Jurkat, Clone E6-1 (cell line): ENCODE measurements at regions not wholly inside any gene's neighbourhood (a gene's known extent, or its start where the extent isn't known, plus 50 kb on each side); places are given as distances from the start of the nearest gene placed in this dataset.

ENCODE experiments used
- DNase-seq: peaks from one replicate; pipeline ENCODE4 v3.0.0-alpha.2; 2011; ENCODE audit warnings: low read depth, low spot score
- H3K4me3 ChIP-seq: 2 replicates; pipeline ENCODE4 v1.5.1; 2011; ENCODE audit warnings: mild to moderate bottlenecking, low read length, control low read depth, moderate library complexity

- H3K4me3 ChIP-seq = no peak overlapping the region
- DNase-seq = no peak
Measured at GRCh38 chr5:5710471-5710870, 288.0 kb downstream of the ICE1 start.

GRCh38 chr5:5708367-5708919 is 286.0 kb downstream of the ICE1 start:
- DNase-seq = no peak
- H3K4me3 ChIP-seq = no peak overlapping the region

- DNase-seq = no peak
- H3K4me3 ChIP-seq = no peak overlapping the region
Measured at GRCh38 chr5:5705010-5705409, 282.5 kb downstream of the ICE1 start.

GRCh38 chr5:5704352-5704751 is 281.9 kb downstream of the ICE1 start:
- no peak for DNase-seq
- H3K4me3 ChIP-seq = no peak overlapping the region

GRCh38 chr5:5702934-5703333 is 280.5 kb downstream of the ICE1 start:
- H3K4me3 ChIP-seq = no peak overlapping the region

GRCh38 chr5:5700549-5700948 is 278.1 kb downstream of the ICE1 start:
- no peak for DNase-seq
- no peak overlapping the region for H3K4me3 ChIP-seq

More at GRCh38 chr5:5702934-5703333, 280.5 kb downstream of the ICE1 start:
- DNase-seq = no peak

GRCh38 chr5:5699062-5699461 is 276.6 kb downstream of the ICE1 start:
- no peak overlapping the region for H3K4me3 ChIP-seq
- no peak for DNase-seq

- no peak for DNase-seq
- H3K4me3 ChIP-seq = no peak overlapping the region
Measured at GRCh38 chr5:5695266-5695665, 272.8 kb downstream of the ICE1 start.

- no peak overlapping the region for H3K4me3 ChIP-seq
- DNase-seq = no peak
Measured at GRCh38 chr5:5688925-5689310, 266.4 kb downstream of the ICE1 start.

GRCh38 chr5:5688194-5688924 is 265.9 kb downstream of the ICE1 start:
- no peak overlapping the region for H3K4me3 ChIP-seq
- no peak for DNase-seq

GRCh38 chr5:5687113-5687512 is 264.6 kb downstream of the ICE1 start:
- H3K4me3 ChIP-seq = no peak overlapping the region
- DNase-seq = no peak

- H3K4me3 ChIP-seq = no peak overlapping the region
- no peak for DNase-seq
Measured at GRCh38 chr5:5686356-5686755, 263.9 kb downstream of the ICE1 start.

GRCh38 chr5:5685737-5686136 is 263.3 kb downstream of the ICE1 start:
- DNase-seq = no peak

GRCh38 chr5:5683174-5683573 is 260.7 kb downstream of the ICE1 start:
- DNase-seq = no peak
- no peak overlapping the region for H3K4me3 ChIP-seq

More at GRCh38 chr5:5685737-5686136, 263.3 kb downstream of the ICE1 start:
- H3K4me3 ChIP-seq = no peak overlapping the region

GRCh38 chr5:5678909-5679308 is 256.4 kb downstream of the ICE1 start:
- no peak for DNase-seq
- no peak overlapping the region for H3K4me3 ChIP-seq

GRCh38 chr5:5677738-5678137 is 255.3 kb downstream of the ICE1 start:
- DNase-seq = no peak
- H3K4me3 ChIP-seq = no peak overlapping the region

- no peak for DNase-seq
- no peak overlapping the region for H3K4me3 ChIP-seq
Measured at GRCh38 chr5:5676218-5676617, 253.7 kb downstream of the ICE1 start.

GRCh38 chr5:5675511-5675910 is 253.0 kb downstream of the ICE1 start:
- no peak overlapping the region for H3K4me3 ChIP-seq
- DNase-seq = no peak

- DNase-seq = no peak
- H3K4me3 ChIP-seq = no peak overlapping the region
Measured at GRCh38 chr5:5671823-5672222, 249.3 kb downstream of the ICE1 start.

GRCh38 chr5:5667136-5667554 is 244.7 kb downstream of the ICE1 start:
- no peak for DNase-seq
- no peak overlapping the region for H3K4me3 ChIP-seq

GRCh38 chr5:5666369-5666768 is 243.9 kb downstream of the ICE1 start:
- DNase-seq = no peak
- H3K4me3 ChIP-seq = no peak overlapping the region
